ENCODE measurements at regions not wholly inside any gene's neighbourhood (a gene's known extent, or its start where the extent isn't known, plus 50 kb on each side); places are given as distances from the start of the nearest gene placed in this dataset.

- Histone ChIP-seq H3K4me2 (replicated peaks; ENCODE audit: extremely low read depth, low read length, poor library complexity, severe bottlenecking) (no peak overlapping the region), H3K27me3 (ENCODE audit: control insufficient read depth in 2 of 2, insufficient read depth in 2 of 2, low read length in 2 of 2) (no peaks in the 10 kb centered on the region), H3K79me2 (ENCODE audit: insufficient read depth, low read length) (no peaks in the 10 kb centered on the region), H3K36me3 (replicated peaks in 1 of 2; ENCODE audit: control insufficient read depth in 1 of 2, insufficient read depth in 2 of 2, low read length in 2 of 2) (no peaks in the 10 kb centered on the region), H3K27ac (ENCODE audit: low read depth in 1 of 2, low read length in 2 of 2) (no peak overlapping the region), H3K9ac (ENCODE audit: insufficient read depth, low read length, poor library complexity, severe bottlenecking) (no peak overlapping the region), H3K9me3 (replicated peaks in 1 of 2; ENCODE audit: control insufficient read depth in 1 of 2, insufficient read depth in 1 of 2, low read length in 2 of 2) (no peaks in the 10 kb centered on the region), H3K4me3 (replicated peaks in 1 of 3; ENCODE audit: low read depth in 2 of 3, low read length in 3 of 3) (no peak overlapping the region), H2AFZ (ENCODE audit: insufficient read depth, low read depth, low read length, poor library complexity, severe bottlenecking) (no peak overlapping the region), H4K20me1 (ENCODE audit: insufficient read depth, low read length) (no peaks in the 10 kb centered on the region), H3K4me1 (ENCODE audit: control insufficient read depth in 1 of 2, insufficient read depth in 2 of 2, low read length in 2 of 2) (no peaks in the 10 kb centered on the region)
- no peak overlapping the region for H3K27ac Mint-ChIP-seq
- no peaks in the 10 kb centered on the region for H3K4me1 Mint-ChIP-seq
- no peak for TF ChIP-seq CTCF (IDR thresholded peaks at IDR 0.05)
- no peak for DNase-seq
- H3K9me3 Mint-ChIP-seq, result peaks cover 2 to 8% (median 3%) of the 10 kb centered on the region in 7 donors
- H3K4me3 Mint-ChIP-seq, result no peak overlapping the region
- peaks cover 2 to 7% (median 3%) of the 10 kb centered on the region in 3 donors for H3K27me3 Mint-ChIP-seq (ENCODE audit: low read depth in 3 of 3)
- intact Hi-C loops (cut with micrococcal nuclease), result no loop called here
- no CpG with 5 or more reads among the region's 3 CpGs for WGBS (ENCODE audit: insufficient coverage)
- H3K36me3 Mint-ChIP-seq, result no peaks in the 10 kb centered on the region
Measured at GRCh38 chr11:15499674-15500073, 385.0 kb downstream of the INSC start.

- Histone ChIP-seq H3K9me3 (replicated peaks in 1 of 2; ENCODE audit: control insufficient read depth in 1 of 2, insufficient read depth in 1 of 2, low read length in 2 of 2) (no peaks in the 10 kb centered on the region), H3K4me1 (ENCODE audit: control insufficient read depth in 1 of 2, insufficient read depth in 2 of 2, low read length in 2 of 2) (no peaks in the 10 kb centered on the region), H4K20me1 (ENCODE audit: insufficient read depth, low read length) (no peaks in the 10 kb centered on the region), H3K27ac (ENCODE audit: low read depth in 1 of 2, low read length in 2 of 2) (no peak overlapping the region), H3K9ac (ENCODE audit: insufficient read depth, low read length, poor library complexity, severe bottlenecking) (no peak overlapping the region), H3K4me3 (replicated peaks in 1 of 3; ENCODE audit: low read depth in 2 of 3, low read length in 3 of 3) (no peak overlapping the region), H3K27me3 (ENCODE audit: control insufficient read depth in 2 of 2, insufficient read depth in 2 of 2, low read length in 2 of 2) (no peaks in the 10 kb centered on the region), H3K4me2 (replicated peaks; ENCODE audit: extremely low read depth, low read length, poor library complexity, severe bottlenecking) (no peak overlapping the region), H2AFZ (ENCODE audit: insufficient read depth, low read depth, low read length, poor library complexity, severe bottlenecking) (no peak overlapping the region), H3K36me3 (replicated peaks in 1 of 2; ENCODE audit: control insufficient read depth in 1 of 2, insufficient read depth in 2 of 2, low read length in 2 of 2) (no peaks in the 10 kb centered on the region), H3K79me2 (ENCODE audit: insufficient read depth, low read length) (no peaks in the 10 kb centered on the region)
- WGBS (ENCODE audit: insufficient coverage), result 73% methylated on average over 3 of the region's 4 CpGs
- H3K4me3 Mint-ChIP-seq, result no peak overlapping the region
- H3K27me3 Mint-ChIP-seq (ENCODE audit: low read depth in 3 of 3), result peaks cover 2 to 7% (median 3%) of the 10 kb centered on the region in 3 donors
- H3K4me1 Mint-ChIP-seq, result no peaks in the 10 kb centered on the region
- DNase-seq, result no peak
- no peak for TF ChIP-seq CTCF (IDR thresholded peaks at IDR 0.05)
- peaks cover 1 to 5% (median 2%) of the 10 kb centered on the region in 7 donors for H3K9me3 Mint-ChIP-seq
- H3K27ac Mint-ChIP-seq, result no peak overlapping the region
- no peaks in the 10 kb centered on the region for H3K36me3 Mint-ChIP-seq
- intact Hi-C loops (cut with micrococcal nuclease), result no loop called here
Measured at GRCh38 chr11:15500643-15501042, 385.9 kb downstream of the INSC start.
